Adrenal gland (tissue), 9 donors: ENCODE measurements at regions not wholly inside any gene's neighbourhood (a gene's known extent, or its start where the extent isn't known, plus 50 kb on each side); places are given as distances from the start of the nearest gene placed in this dataset.

Source experiments
- DNase-seq, 7 donors: peaks; one replicate each; pipeline ENCODE4 v3.0.0-alpha.2; 2019 to 2020
- H3K27ac ChIP-seq, 5 donors: fragments of 200-600 bp; sonication (generic) in 4 of 5; 1 replicate in 3 of 5; 2 replicates in 2 of 5; pipeline versions ENCODE4 v1.5.1 to v1.8.0; 2016 to 2020; ENCODE audit warnings: mild to moderate bottlenecking in 1 of 5
- H3K27me3 ChIP-seq: fragments of 200-600 bp; 2 replicates; pipeline ENCODE4 v1.8.0; 2021
- H3K36me3 ChIP-seq, 2 donors: fragments of 200-600 bp; replicated peaks in 1 of 2; 1 replicate in 1 of 2; 2 replicates in 1 of 2; pipeline versions ENCODE4 v1.5.1 to v1.8.0; 2018 to 2022
- H3K4me1 ChIP-seq, 2 donors: fragments of 200-600 bp; replicated peaks in 1 of 2; 1 replicate in 1 of 2; 2 replicates in 1 of 2; pipeline versions ENCODE4 v1.5.1 to v1.8.0; 2018 to 2021
- H3K4me3 ChIP-seq, 4 donors: fragments of 200-600 bp; sonication (generic) in 3 of 4; one replicate each; pipeline ENCODE4 v1.5.1; 2016 to 2018
- H3K9me3 ChIP-seq, 3 donors: fragments of 200-600 bp; sonication (generic) in 1 of 3; replicated peaks in 1 of 3; 1 replicate in 2 of 3; 2 replicates in 1 of 3; pipeline versions ENCODE4 v1.5.1 to v1.8.0; 2016 to 2021
- CTCF ChIP-seq, 6 experiments: fragments of 450-650 bp in 4 of 6; fragments of 200-600 bp in 2 of 6; sonication (generic) in 1 of 6; IDR thresholded peaks; 1 replicate in 5 of 6; 2 replicates in 1 of 6; pipeline versions ENCODE4 v1.5.1 to v1.8.0; 2016 to 2021; ENCODE audit warnings: antibody characterized with exemption in 6 of 6, mild to moderate bottlenecking in 2 of 6, moderate library complexity in 1 of 6
- POLR2A ChIP-seq, 2 donors: fragments of 450-650 bp; IDR thresholded peaks; one replicate each; pipeline ENCODE4 v1.6.1; 2017; ENCODE audit warnings: antibody characterized with exemption in 2 of 2, mild to moderate bottlenecking in 2 of 2, moderate library complexity in 1 of 2
- WGBS, 4 donors: extraction: QIAGEN DNeasy Blood & Tissue Kit in 2 of 4; methylation state at CpG; one replicate each; pipeline versions ENCODE4 v1.1.5 to v1.1.7; 2013 to 2017; 5-methylcytosine and 5-hydroxymethylcytosine counted together
- intact Hi-C, 2 donors: fragments of 100-400 bp; cut with DNase I; formaldehyde crosslinking; loops; one replicate each; pipeline versions ENCODE4 v1.14.1 to v1.15.0; 2022 to 2023
- donor health status: healthy with polysubstance abuse.
- donor health status: Bipolar disorder and iron deficiency.
- donor health status: DM: yes; HTN: yes; CAD: no.
- donor health status: DM: no; HTN: no; CAD: no.
- donor health status: DM: no; HTN: no; CAD: no.

DNA sequence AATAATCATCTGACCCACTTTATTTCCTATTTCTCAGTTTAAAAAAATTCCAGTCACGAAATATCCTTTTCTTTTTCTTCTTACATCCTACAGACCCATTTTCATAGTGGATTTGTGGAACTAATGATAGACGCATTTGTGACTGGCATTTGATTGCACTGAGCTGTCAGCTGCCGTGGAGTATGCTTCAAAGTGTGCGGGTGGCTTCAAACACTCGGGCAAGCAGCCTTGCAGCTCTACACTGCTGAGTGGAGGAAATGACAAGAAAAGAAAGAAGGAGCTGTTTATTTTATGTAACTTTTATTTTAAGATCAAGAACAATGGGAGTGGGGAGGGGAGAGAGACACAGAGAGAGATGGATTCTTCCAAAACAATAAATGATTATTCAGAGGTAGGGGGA, 112.8 kb upstream of the NAP1L1 start:
- intact Hi-C loops = no loop called here
- WGBS, 4 donors = 67 to 80% (median 73%) methylated on average over 5 of the region's 5 CpGs
- TF ChIP-seq POLR2A (IDR thresholded peaks at IDR 0.05) (no peak), CTCF (IDR thresholded peaks at IDR 0.05) (no peak)
- peaks cover 0 to 15% (median 0%) of the 10 kb centered on the region in 3 donors for H3K9me3 ChIP-seq
- H3K27me3 ChIP-seq = no peaks in the 10 kb centered on the region
- H3K4me1 ChIP-seq = no peaks in the 10 kb centered on the region
- no peaks in the 10 kb centered on the region for H3K36me3 ChIP-seq
- H3K4me3 ChIP-seq = no peak overlapping the region
- no peak overlapping the region for H3K27ac ChIP-seq
- DNase-seq = no peak

GRCh38 chr12:76195920-76196319, 111.4 kb upstream of the NAP1L1 start:
- Histone ChIP-seq H3K36me3 (no peaks in the 10 kb centered on the region), H3K4me1 (no peaks in the 10 kb centered on the region), H3K9me3 (peaks cover 0 to 15% (median 0%) of the 10 kb centered on the region in 3 donors), H3K4me3 (no peak overlapping the region), H3K27me3 (no peaks in the 10 kb centered on the region), H3K27ac (no peak overlapping the region)
- no peak for DNase-seq
- TF ChIP-seq CTCF (IDR thresholded peaks at IDR 0.05) (no peak), POLR2A (IDR thresholded peaks at IDR 0.05) (no peak)
- 33 to 87% (median 42%) methylated on average over 1 of the region's 1 CpG for WGBS, 4 donors
- intact Hi-C loops = no loop called here

DNA sequence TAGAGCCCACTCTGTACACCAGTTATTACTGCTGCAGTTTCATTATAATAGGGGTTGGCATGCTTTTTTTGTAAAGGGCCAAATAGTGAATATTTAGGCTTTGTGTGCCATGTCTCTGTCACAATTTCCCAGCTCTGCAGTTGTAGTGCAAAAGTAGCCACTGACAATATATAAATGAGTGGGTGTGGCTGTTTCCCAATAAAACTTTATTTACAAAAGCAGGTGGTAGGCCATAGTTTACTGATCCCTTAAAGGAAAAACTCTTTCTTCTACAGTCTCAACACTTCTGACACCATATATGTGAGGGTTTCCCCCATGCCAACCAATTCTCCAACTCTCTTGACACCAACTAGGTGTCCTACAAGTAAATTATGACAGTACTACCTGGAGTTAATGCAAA, 110.2 kb upstream of the NAP1L1 start:
- Histone ChIP-seq H3K36me3 (no peaks in the 10 kb centered on the region), H3K4me3 (no peak overlapping the region), H3K27ac (no peak overlapping the region), H3K27me3 (no peaks in the 10 kb centered on the region), H3K9me3 (peaks cover 0 to 12% (median 0%) of the 10 kb centered on the region in 3 donors), H3K4me1 (no peaks in the 10 kb centered on the region)
- intact Hi-C loops = no loop called here
- no peak for DNase-seq
- TF ChIP-seq POLR2A (IDR thresholded peaks at IDR 0.05) (no peak), CTCF (IDR thresholded peaks at IDR 0.05) (no peak)

GRCh38 chr12:76193961-76194360, 109.5 kb upstream of the NAP1L1 start:
- WGBS, 4 donors = 87 to 94% (median 89%) methylated on average over 4 of the region's 4 CpGs
- Histone ChIP-seq H3K27me3 (no peaks in the 10 kb centered on the region), H3K4me3 (no peak overlapping the region), H3K4me1 (no peaks in the 10 kb centered on the region), H3K36me3 (no peaks in the 10 kb centered on the region), H3K27ac (no peak overlapping the region), H3K9me3 (peaks cover 0 to 4% (median 0%) of the 10 kb centered on the region in 3 donors)
- DNase-seq = no peak
- intact Hi-C loops = no loop called here
- TF ChIP-seq POLR2A (IDR thresholded peaks at IDR 0.05) (no peak), CTCF (IDR thresholded peaks at IDR 0.05) (no peak)
